ENCODE measurements at regions not wholly inside any gene's neighbourhood (a gene's known extent, or its start where the extent isn't known, plus 50 kb on each side); places are given as distances from the start of the nearest gene placed in this dataset.
"Not testable (repeated sequence)": the region's sequence is repeated elsewhere in the genome, so short reads cannot be mapped to it uniquely, and the experiment has no call there.

DNA sequence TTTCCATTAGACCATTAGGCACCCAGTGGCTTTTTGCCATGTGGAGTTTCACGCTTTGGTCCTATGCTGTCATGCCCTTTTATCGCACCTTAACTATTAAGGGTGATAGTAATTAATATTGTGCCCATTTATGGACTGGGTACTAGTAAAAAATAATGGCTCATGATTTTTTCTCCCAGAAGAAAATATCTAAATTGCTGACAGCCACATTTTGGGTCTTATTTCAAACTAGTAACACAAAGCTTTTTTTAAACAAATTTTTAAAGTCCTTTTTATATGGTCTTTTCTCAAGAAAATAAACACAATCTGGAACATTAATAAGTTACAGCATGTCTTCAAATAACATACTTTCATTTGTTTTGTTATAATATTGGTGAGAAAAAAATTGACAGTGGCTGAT is 179.7 kb downstream of the ANKRD7 start:
- DNase-seq (ENCODE audit: low read depth in 2 of 2), result no peak

DNA sequence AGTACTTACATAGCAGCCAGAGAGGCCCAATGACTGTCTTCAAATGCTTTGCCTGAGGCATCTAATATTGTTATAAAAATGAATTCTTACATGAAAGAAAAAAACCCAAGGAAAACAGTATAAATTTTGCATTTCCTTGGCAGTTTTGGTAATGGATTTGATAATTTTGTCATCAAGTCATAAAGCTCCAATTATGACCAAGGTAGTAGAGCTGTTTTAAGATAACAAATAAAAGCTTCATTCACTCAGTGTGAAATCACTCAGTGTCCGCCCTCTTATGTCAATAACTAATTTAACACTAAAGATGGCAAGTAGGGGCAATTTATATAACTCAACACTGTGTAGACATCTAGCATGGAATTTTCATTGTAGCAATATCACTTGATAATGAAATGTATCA is 193.9 kb downstream of the ANKRD7 start:
- DNase-seq (ENCODE audit: low read depth in 2 of 2), result no peak

DNA sequence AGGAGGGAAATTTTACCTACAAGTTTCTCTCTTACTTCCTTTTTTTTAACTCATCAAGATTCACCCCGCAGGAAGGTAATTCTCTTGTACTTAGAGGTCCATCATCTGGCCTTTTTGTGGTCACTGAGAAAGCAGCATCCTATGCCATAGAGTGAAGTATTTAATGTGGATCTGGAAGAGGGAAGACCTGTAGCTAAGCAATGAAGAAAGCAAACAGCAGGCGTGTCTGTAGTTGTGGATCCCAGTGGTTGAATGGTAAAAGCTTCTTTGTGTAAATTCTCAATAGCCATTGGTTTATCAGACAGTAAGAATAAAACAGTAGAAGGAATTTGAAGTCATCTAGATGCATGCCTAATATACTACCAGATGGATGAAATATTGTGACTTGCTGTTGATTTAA is 196.4 kb downstream of the ANKRD7 start:
- no peak for DNase-seq (ENCODE audit: low read depth in 2 of 2)

DNA sequence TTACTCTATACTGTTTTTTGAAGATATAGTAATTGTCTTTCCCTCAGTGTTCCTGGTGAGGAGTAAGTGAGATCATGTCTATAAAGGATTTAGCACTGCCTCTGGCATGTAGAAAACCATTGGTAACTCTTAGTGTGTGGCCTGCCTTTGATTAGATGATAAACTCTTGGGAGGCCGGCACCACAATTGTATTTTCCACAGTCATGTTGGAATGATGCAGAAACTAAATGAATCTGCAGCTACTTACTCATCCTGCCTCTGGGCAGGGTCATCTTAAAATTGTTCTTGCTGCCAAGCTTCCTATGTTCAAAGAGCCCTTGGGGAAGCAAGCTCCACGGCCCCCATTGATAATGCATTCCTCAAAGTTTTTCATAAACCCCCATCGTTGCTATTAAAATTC is 204.6 kb downstream of the ANKRD7 start:
- no peak for DNase-seq (ENCODE audit: low read depth in 2 of 2)

DNA sequence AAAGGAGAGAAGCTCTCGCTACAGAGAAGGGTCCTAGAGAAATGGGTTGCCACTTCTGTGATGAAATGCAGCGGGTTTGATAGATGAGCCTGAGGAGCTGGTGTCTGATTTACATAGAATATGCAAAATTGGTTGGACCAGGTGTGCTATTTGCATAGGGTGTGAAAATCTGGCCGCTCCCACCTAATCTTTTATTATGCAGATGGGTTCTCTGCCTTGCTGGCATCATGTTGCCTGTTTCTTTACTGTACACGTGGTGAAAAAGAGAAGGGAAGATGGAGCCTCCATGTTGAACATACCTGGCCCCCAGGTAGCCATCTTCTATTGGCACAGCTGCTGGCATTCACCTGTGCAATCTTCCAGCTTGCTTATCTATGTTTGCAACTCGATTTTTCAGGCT is 212.2 kb downstream of the ANKRD7 start:
- no peak for DNase-seq (ENCODE audit: low read depth in 2 of 2)

DNA sequence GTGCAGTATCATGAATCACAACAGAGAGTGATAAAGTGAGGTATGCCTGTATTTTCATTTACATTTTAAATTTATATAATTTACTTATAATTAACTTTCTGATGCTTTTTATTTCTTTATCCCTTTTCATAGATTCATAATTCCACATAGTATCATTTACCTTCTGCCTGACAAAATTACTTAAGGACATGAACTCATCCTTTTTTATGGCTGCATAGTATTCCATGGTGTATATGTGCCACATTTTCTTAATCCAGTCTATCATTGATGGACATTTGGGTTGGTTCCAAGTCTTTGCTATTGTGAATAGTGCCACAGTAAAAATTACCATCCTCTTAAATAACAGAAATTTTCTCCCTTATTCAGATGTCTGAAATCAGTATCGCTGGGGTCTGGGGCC is 224.5 kb downstream of the ANKRD7 start:
- not testable (repeated sequence) for DNase-seq (ENCODE audit: low read depth in 2 of 2)

DNA sequence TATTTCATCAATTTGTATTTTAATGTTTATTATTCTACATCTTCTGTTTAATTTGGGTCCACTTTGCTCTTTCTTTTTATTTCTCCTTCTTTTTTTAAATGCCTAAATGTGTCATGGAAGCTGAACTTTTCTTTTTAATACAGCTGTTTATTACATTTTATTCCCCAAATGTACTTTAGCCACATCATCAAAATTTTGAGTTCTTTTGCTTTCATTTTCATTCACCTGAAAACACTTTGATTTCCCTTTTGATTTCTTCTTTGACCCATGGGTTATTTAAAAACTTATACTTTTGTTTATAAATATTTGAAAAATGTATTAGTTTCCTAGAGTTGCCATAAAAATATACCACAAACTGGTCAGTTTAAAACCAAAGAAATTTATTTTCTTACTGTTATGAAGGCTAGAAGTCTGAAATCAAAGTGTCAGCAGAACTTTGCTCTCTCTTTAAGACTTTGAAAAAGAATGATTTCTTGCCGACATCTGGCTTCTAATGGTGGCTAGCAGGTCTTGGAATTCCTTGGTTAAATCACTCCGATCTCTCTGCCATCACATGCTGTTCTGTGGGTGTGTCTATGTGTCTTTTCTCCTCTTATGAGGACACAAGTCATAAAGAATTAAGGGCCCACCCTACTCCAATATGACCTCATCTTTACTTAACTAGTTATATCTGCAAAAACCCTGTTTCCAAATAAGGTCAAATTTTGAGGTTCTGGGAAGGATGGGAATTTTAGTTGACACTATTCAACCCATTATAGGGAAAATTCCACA is 225.5 kb downstream of the ANKRD7 start:
- DNase-seq (ENCODE audit: low read depth in 2 of 2), result no peak

DNA sequence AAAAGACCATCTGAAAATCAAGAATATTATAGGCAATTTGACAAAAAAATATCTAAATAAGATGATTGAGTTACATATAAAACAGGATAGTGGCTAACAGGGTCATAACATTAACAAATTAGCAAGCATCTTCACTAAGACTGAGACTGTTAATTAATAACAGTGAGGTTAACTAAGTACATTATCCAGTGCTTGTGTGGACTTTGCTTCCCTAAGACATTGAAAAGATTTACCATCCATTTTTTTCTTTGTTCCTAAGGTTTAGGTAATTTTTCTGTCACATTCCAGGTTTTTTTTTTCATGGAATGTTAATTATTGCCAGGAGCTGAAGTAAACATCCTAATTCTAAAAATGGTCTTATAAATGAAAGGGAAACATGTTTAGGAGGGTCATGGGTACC is 227.6 kb downstream of the ANKRD7 start:
- no peak for DNase-seq (ENCODE audit: low read depth in 2 of 2)

DNA sequence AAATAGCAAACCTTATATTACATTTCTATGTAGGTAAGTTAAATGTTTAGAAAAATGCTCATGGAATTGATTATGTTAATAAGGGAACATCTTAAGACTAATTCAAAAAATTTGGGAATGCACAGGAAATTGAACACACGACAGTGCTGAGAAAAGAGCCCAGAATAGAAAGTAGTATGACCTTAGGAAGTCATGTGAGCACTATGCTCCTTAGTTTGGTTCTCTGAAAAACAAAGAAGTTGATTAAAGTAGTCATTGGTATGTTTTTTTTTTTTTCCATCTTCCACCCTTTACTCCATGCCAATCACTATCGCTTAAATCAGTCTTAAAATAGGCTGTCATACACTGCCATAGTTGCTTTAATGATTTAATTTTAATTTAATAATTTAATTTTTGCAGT is 242.9 kb downstream of the ANKRD7 start:
- DNase-seq (ENCODE audit: low read depth in 2 of 2), result no peak

DNA sequence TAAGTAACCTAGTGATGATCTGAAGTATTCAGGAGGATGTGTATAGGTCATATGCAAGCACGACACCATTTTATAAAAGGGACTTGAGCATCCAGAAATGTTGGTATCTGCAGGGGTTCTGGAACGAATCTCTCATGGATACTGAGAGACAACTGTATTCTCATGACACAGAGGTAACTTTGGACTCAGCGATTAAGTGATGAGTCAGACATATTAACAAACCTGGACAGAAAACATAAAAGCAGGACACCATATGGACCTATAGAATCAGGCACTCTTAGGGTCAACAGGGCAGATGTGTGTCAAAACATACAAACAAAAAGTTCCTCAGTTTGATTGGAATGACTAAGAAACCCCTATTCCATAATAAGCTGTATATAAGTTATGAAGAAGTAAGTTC is 248.1 kb downstream of the ANKRD7 start:
- DNase-seq (ENCODE audit: low read depth in 2 of 2), result no peak

DNA sequence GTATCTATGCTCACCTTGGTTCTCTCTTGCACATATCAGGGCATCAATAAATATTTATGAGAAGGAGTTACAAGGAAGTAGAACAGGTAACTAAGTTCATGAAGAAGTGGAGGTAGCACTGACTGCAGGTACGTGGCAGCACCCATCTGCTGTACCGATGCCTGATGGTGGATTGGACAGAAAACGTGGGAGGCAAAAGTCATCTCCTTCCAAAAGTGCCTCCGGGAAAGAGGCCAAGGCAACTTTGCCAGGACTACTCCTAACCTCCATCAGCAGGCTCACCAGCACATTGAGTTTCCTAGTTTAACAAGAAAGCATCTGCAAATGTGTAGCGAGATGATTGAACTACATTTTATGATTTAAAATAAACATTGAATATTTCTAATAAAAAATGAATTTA is 248.8 kb downstream of the ANKRD7 start:
- no peak for DNase-seq (ENCODE audit: low read depth in 2 of 2)

DNA sequence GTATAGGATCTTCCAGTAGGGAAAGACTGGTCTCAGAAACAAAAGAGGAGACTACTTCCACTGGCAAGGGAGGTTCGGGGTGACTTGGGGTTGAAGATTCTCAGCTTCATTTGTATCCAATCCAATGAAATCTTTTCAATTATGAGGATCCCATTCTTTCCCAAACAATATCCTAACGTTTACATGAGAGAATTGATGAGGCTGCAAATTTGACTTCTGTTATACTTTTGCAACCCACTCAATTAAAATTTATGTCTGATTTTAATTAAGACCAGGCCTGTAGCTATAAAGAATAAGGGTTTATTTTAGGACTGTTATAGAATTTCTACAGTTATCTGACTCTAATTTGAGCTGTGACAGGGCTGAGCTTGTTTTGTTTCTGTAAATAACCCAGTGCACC is 251.5 kb downstream of the ANKRD7 start:
- no peak for DNase-seq (ENCODE audit: low read depth in 2 of 2)

DNA sequence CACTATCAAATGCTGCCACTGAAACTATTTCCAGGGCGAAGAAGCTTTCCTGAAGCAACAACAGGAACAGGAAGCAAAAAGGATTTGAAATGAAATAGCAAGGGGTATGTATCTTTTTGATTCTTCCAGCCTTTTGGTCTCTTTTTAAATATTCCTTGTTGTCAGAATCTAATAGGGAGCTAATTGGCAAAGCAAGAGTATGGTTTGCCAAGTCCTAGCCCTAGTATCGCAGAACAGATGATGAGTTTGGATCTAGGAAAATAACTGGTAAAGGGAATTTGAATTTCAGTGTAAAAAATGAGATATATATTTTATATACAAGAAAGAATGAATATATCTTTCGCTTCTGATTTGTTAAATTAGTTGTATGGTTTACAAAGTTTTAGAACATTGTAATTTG is 252.5 kb downstream of the ANKRD7 start:
- DNase-seq (ENCODE audit: low read depth in 2 of 2), result no peak

DNA sequence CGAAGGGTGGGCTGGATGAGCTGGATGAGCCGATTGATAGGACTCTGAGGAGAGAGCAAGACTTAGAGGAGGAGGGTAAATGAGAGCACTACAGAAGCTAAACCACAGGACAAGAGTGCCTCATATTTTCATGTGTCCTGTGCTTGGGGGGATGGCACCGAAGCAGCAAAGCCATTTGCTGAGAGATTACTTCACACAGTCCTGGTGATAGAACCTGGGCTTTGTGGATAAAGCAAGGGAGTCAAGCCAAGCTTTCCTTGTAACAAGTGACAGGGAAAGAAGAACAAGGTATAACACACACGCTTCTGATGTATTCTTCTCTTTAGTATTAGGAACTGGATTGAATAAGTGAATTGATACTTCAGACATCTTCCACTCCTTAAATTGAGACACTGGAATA is 253.7 kb downstream of the ANKRD7 start:
- no peak for DNase-seq (ENCODE audit: low read depth in 2 of 2)

DNA sequence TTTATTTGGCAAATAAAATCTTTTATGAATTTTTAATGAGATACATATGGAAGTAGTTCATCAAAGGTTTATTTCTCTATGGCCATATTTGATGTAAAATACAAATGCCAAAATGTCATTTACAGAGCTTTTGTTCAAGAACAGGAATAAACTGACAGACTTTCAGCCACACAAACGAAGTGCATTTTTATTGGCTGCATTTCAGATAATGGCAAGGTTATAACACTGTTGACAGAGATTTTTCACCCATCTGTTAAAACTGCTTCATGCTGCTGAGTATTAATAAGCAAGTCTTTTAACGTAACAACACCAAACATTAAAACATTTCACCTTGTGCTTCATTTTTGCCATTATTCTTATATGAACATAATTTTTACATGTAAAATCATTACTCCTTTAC is 254.4 kb downstream of the ANKRD7 start:
- no peak for DNase-seq (ENCODE audit: low read depth in 2 of 2)

DNA sequence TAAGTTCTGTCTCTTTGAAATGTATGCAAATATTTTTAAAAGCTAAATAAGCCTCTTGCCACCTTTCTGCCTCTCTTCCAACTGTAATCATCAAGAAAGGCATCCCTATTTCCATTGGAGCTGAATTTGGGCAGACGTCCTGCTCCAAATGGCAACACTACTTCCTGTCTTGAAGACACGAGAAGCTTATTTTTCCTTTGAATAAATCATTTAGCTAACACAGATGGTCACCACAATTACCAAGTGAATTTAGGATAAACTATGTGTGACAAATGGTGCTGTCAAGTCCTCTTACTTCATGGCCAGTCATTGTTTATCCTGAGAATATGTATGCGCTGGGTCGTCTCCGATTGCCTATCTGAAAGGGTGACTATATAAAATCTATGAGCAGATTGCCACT is 268.0 kb downstream of the ANKRD7 start:
- DNase-seq (ENCODE audit: low read depth in 2 of 2), result no peak

DNA sequence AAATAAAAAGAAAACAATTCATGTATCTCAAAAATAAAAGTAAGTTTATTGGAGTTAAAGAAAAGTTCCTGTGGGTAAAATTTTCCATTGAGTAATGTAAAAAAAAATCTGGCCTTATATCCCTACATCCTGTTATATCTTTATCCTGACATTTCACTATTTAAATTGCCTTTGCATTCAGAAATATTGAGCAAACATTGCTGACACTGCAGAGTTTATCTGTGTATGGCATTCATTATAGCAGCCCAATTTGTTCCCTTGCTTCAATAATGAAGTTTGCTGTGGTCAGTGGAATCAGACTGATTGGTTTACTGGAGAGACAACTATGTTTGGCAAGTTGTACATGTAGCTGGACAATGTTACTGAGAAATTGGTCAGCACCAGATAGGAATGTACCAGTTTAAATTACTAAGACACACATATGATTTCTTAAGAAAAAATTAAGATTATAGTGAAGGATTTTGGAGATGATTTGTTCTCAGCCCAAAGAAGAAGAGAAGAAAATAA is 271.7 kb downstream of the ANKRD7 start:
- no peak for DNase-seq (ENCODE audit: low read depth in 2 of 2)

DNA sequence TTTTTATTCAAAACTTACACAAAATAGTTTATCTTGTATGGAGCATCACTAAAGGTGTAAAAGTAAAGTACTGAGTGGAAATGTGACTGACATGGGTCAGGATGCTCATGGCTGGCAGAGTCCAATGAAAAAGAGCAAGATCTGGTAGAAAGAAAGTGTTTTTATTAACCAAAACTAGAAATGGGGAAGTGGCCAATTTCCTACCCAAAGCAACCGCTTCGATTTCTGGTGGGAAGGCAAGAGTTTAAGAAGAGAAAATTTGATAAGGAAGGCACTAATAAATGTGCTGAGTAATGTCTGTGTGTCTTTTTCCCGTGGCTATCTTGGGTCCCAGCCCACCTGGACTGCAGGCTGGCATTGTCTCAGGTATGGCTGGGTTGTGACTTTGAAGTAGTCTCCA is 277.7 kb downstream of the ANKRD7 start:
- DNase-seq (ENCODE audit: low read depth in 2 of 2), result no peak

DNA sequence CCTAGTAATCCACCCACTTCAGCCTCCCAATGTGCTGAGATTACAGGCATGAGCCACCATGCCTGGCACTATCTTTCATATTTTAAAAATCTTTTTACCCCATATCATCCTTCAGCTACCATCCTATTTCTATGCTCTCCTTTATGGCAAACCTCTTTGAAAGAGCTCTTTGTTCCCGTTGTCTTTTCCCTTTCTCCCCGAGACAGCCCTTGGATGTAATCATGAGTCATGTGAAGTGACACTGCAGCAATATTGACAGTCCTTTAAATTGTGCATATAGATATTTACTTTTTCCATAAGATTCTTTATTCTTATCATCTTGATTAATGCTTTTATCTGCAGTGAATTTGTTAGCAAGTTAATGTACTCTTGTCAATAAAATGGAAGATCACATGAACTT is 286.6 kb downstream of the ANKRD7 start:
- no peak for DNase-seq (ENCODE audit: low read depth in 2 of 2)

DNA sequence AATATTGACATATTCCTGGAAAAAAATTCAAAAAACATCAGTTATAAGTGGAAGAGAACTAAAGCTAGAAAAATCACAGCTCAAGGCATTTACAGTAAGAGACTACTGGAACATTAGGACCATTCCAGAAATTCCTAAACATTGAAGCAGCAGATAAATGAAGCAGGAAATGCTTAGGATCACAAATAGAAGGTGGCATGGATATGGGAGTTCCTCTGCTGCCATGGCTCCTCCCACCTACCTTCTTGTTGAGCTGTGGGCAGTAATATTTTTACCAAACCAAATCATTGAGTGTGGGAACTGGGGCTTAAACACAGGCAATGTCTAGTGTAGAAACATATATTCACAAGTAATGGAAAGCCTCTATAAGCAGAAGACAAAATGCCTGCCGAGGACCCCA is 292.8 kb downstream of the ANKRD7 start:
- DNase-seq (ENCODE audit: low read depth in 2 of 2), result no peak

DNA sequence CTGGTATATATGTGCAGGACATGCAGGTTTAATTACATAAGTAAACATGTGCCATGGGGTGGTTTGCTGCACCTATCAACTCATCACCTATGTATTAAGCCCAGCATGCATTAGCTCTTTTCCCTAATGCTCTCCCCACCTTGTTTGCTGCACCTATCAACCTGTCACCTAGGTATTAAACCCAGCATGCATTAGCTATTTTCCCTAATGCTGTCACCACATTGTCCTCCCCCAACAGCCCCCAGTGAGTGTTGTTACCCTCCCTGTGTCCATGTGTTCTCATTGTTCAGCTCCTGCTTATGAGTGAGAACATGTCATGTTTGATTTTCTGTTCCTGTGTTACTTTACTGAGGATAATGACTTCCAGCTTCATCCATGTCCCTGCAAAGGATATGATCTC is 300.5 kb downstream of the ANKRD7 start:
- DNase-seq (ENCODE audit: low read depth in 2 of 2), result no peak

DNA sequence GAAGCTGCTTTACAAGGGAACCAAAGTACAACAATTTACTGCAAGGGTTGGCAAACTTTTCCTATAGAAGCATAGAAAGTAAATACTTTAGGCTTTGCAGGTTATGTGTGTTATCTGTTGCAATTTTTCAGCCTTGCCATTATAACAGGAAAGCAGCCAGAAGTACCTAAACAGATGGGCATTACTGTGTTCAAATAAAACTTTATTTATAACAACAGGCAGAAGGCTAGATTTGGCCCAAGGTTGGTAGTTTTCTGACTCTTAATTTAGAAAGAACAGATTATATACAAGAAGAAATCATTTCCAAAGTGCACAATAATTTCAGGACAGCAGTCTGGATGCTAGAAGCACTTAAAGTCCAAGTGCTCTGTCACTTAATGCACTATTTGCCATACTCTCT is 307.1 kb downstream of the ANKRD7 start:
- no peak for DNase-seq (ENCODE audit: low read depth in 2 of 2)

DNA sequence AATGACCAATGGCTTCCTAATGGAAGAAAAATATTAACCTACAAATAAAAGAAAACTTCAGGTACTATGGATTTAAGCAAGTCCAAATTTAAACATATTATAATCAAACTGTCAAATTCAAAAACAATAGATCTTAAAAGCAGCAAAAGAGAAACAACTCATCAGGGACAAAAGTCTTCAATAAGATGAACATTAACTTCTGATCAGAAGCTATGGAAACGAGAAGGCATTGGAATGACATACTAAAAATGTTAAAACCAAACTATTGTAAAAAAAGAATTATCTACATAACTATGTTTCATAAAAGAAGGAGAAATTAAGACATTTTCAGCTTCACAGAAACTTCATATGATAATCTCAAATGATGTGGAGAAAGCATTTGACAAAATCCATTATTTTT is 334.7 kb downstream of the ANKRD7 start:
- no peak for DNase-seq (ENCODE audit: low read depth in 2 of 2)

DNA sequence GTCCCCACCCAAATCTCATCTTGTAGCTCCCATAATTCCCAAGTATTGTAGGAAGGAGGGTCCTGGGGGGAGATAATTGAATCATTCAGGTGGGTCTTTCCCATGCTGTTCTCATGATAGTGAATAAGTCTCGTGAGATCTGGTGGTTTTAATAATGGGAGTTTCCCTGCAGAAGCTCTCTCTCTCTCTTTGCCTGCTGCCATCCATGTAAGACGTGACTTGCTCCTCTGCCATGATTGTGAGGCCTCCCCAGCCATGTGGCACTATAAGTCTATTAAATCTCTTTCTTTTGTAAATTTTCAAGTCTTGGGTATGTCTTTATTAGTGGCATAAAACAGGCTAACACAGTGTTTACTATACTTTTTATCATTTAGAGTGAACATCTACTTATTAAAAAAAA is 338.8 kb downstream of the ANKRD7 start:
- DNase-seq (ENCODE audit: low read depth in 2 of 2), result no peak

All from lung microvascular endothelial cell (primary cell).